ENCODE measurements at regions not wholly inside any gene's neighbourhood (a gene's known extent, or its start where the extent isn't known, plus 50 kb on each side); places are given as distances from the start of the nearest gene placed in this dataset.
"Not testable (repeated sequence)": the region's sequence is repeated elsewhere in the genome, so short reads cannot be mapped to it uniquely, and the experiment has no call there.

GRCh38 chr2:172256886-172257285 lies 154.2 kb upstream of the DLX2 start:
- DNase-seq (ENCODE audit: low read depth) = no peak
- no peak overlapping the region for H3K4me3 ChIP-seq (ENCODE audit: control insufficient read depth, low read depth, low read length)
- no peak for TF ChIP-seq CTCF (IDR thresholded peaks at IDR 0.05; ENCODE audit: control insufficient read depth, insufficient read depth, low read depth, low read length, missing control alignments)

- H3K4me3 ChIP-seq (ENCODE audit: control insufficient read depth, low read depth, low read length) = no peak overlapping the region
- DNase-seq (ENCODE audit: low read depth) = no peak
- TF ChIP-seq CTCF (IDR thresholded peaks at IDR 0.05; ENCODE audit: control insufficient read depth, insufficient read depth, low read depth, low read length, missing control alignments) = no peak
These were observed 157.1 kb upstream of the DLX2 start for GRCh38 chr2:172259827-172260226.

GRCh38 chr2:172260336-172260735 lies 157.6 kb upstream of the DLX2 start:
- no peak overlapping the region for H3K4me3 ChIP-seq (ENCODE audit: control insufficient read depth, low read depth, low read length)
- no peak for DNase-seq (ENCODE audit: low read depth)
- TF ChIP-seq CTCF (IDR thresholded peaks at IDR 0.05; ENCODE audit: control insufficient read depth, insufficient read depth, low read depth, low read length, missing control alignments) = no peak

GRCh38 chr2:172261292-172261691 lies 158.6 kb upstream of the DLX2 start:
- no peak for DNase-seq (ENCODE audit: low read depth)
- no peak for TF ChIP-seq CTCF (IDR thresholded peaks at IDR 0.05; ENCODE audit: control insufficient read depth, insufficient read depth, low read depth, low read length, missing control alignments)
- H3K4me3 ChIP-seq (ENCODE audit: control insufficient read depth, low read depth, low read length) = no peak overlapping the region

- H3K4me3 ChIP-seq (ENCODE audit: control insufficient read depth, low read depth, low read length) = no peak overlapping the region
- no peak for TF ChIP-seq CTCF (IDR thresholded peaks at IDR 0.05; ENCODE audit: control insufficient read depth, insufficient read depth, low read depth, low read length, missing control alignments)
- DNase-seq (ENCODE audit: low read depth) = no peak
These were observed 159.8 kb upstream of the DLX2 start for GRCh38 chr2:172262486-172262885.

- not testable (repeated sequence) for H3K4me3 ChIP-seq (ENCODE audit: control insufficient read depth, low read depth, low read length); DNase-seq (ENCODE audit: low read depth)
These were observed 162.1 kb upstream of the DLX2 start for GRCh38 chr2:172264820-172265219.

GRCh38 chr2:172269507-172270244 lies 157.7 kb upstream of the ITGA6 start:
- not testable (repeated sequence) for H3K4me3 ChIP-seq (ENCODE audit: control insufficient read depth, low read depth, low read length); DNase-seq (ENCODE audit: low read depth)
